ENCODE measurements at regions not wholly inside any gene's neighbourhood (a gene's known extent, or its start where the extent isn't known, plus 50 kb on each side); places are given as distances from the start of the nearest gene placed in this dataset.

DNA sequence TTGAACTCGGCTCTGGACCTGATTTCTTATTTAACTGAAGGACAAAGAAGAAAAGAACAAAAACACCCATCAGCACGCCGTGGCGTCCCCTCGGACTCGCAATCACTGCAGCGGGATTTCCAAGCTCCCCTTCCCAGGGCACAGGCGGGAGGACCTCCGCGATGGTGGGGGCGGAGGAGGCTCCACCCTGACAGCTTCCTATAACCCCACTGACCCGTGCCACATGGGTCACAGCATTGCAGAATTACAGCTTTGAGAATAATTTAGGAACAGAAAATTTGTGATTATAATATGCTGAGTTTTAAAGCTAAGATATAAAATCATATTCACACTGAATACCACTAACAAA lies 129.7 kb upstream of the SEC61G start:
- no peak for TF ChIP-seq FOXK2 (IDR thresholded peaks at IDR 0.05)
- TF ChIP-seq, protein P1, sequence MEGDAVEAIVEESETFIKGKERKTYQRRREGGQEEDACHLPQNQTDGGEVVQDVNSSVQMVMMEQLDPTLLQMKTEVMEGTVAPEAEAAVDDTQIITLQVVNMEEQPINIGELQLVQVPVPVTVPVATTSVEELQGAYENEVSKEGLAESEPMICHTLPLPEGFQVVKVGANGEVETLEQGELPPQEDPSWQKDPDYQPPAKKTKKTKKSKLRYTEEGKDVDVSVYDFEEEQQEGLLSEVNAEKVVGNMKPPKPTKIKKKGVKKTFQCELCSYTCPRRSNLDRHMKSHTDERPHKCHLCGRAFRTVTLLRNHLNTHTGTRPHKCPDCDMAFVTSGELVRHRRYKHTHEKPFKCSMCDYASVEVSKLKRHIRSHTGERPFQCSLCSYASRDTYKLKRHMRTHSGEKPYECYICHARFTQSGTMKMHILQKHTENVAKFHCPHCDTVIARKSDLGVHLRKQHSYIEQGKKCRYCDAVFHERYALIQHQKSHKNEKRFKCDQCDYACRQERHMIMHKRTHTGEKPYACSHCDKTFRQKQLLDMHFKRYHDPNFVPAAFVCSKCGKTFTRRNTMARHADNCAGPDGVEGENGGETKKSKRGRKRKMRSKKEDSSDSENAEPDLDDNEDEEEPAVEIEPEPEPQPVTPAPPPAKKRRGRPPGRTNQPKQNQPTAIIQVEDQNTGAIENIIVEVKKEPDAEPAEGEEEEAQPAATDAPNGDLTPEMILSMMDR (IDR thresholded peaks at IDR 0.05 in 2 of 3, conservative IDR thresholded peaks at IDR 0.05 in 1 of 3; ENCODE audit: control insufficient read depth in 2 of 3, extremely low read depth in 1 of 3, insufficient read depth in 1 of 3, low read depth in 3 of 3, low read length in 3 of 3), result no peak
- TF ChIP-seq SMC3 (IDR thresholded peaks at IDR 0.05; ENCODE audit: borderline replicate concordance, low read length), result no peak
- TF ChIP-seq SRF (IDR thresholded peaks at IDR 0.05; ENCODE audit: low read depth in 2 of 2, low read length in 2 of 2), result no peak
- TF ChIP-seq TAF1 (IDR thresholded peaks at IDR 0.05; ENCODE audit: borderline replicate concordance, low read depth, low read length), result no peak
- TF ChIP-seq SREBF2 (IDR thresholded peaks at IDR 0.05; ENCODE audit: low read length), result no peak
- no peak for TF ChIP-seq NKRF (conservative IDR thresholded peaks at IDR 0.05)
- no peak for TF ChIP-seq BRCA1 (IDR thresholded peaks at IDR 0.05; ENCODE audit: low read depth, low read length)
- no peak for TF ChIP-seq MEF2B (IDR thresholded peaks at IDR 0.05; ENCODE audit: partially characterized antibody, poor library complexity, severe bottlenecking)
- TF ChIP-seq JUNB (IDR thresholded peaks at IDR 0.05), result no peak
- no peak for TF ChIP-seq POLR2AphosphoS5 (IDR thresholded peaks at IDR 0.05; ENCODE audit: low read length)
- TF ChIP-seq POLR2A (IDR thresholded peaks at IDR 0.05; ENCODE audit: low read depth, low read length), result no peak
- TF ChIP-seq EZH2 (IDR thresholded peaks at IDR 0.05; ENCODE audit: borderline replicate concordance, control insufficient read depth, low read depth, low read length), result no peak
- TF ChIP-seq, protein P2, sequence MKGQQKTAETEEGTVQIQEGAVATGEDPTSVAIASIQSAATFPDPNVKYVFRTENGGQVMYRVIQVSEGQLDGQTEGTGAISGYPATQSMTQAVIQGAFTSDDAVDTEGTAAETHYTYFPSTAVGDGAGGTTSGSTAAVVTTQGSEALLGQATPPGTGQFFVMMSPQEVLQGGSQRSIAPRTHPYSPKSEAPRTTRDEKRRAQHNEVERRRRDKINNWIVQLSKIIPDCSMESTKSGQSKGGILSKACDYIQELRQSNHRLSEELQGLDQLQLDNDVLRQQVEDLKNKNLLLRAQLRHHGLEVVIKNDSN (IDR thresholded peaks at IDR 0.05; ENCODE audit: borderline replicate concordance, extremely low read length, insufficient read depth, low read depth, low read length), result no peak
